ENCODE measurements at regions not wholly inside any gene's neighbourhood (a gene's known extent, or its start where the extent isn't known, plus 50 kb on each side); places are given as distances from the start of the nearest gene placed in this dataset.

- TF ChIP-seq EZH2phosphoT487 (IDR thresholded peaks at IDR 0.05; ENCODE audit: borderline replicate concordance, low read length) (no peak), CTCF (conservative IDR thresholded peaks at IDR 0.05; ENCODE audit: low read depth, low read length) (no peak), EZH2 (IDR thresholded peaks at IDR 0.05; ENCODE audit: low read length, unreplicated experiment) (no peak)
These were observed 245.7 kb downstream of the IKZF2 start for GRCh38 chr2:212905640-212906201.

Data from PC-3 (cell line).